SK-N-SH (cell line): ENCODE measurements at regions not wholly inside any gene's neighbourhood (a gene's known extent, or its start where the extent isn't known, plus 50 kb on each side); places are given as distances from the start of the nearest gene placed in this dataset.

ENCODE experiments used
- CTCF ChIP-seq: fragments of 200-600 bp; sonication (generic); IDR thresholded peaks from 2 replicates; pipeline ENCODE4 v1.6.1; 2017; ENCODE audit warnings: antibody characterized with exemption, mild to moderate bottlenecking, moderate library complexity
- EP300 ChIP-seq, 2 experiments: IDR thresholded peaks; 2 replicates each; pipeline versions ENCODE4 v1.4.0 to v1.6.1; 2012; ENCODE audit warnings: borderline replicate concordance in 1 of 2, low read depth in 1 of 2, low read length in 1 of 2
- EZH2phosphoT487 ChIP-seq: fragments of 200-600 bp; sonication (generic); IDR thresholded peaks from 2 replicates; pipeline ENCODE4 v1.6.1; 2017; ENCODE audit warnings: low read depth, mixed run types, mild to moderate bottlenecking, antibody characterized with exemption, moderate library complexity, borderline replicate concordance
- FOXM1 ChIP-seq: IDR thresholded peaks from 2 replicates; pipeline ENCODE4 v1.4.0; 2012; ENCODE audit warnings: low read depth, mild to moderate bottlenecking
- IRF3 ChIP-seq: fragments of 150-350 bp; IDR thresholded peaks from 2 replicates; pipeline ENCODE4 v1.6.1; 2016; ENCODE audit warnings: mild to moderate bottlenecking, low read depth, low read length
- POLR2AphosphoS5 ChIP-seq: IDR thresholded peaks from 2 replicates; pipeline ENCODE4 v1.6.1; 2012; ENCODE audit warnings: low read depth, low read length
- RAD21 ChIP-seq: IDR thresholded peaks from 2 replicates; pipeline ENCODE4 v1.6.1; 2012; ENCODE audit warnings: mild to moderate bottlenecking, low read length
- SIN3A ChIP-seq: IDR thresholded peaks from 2 replicates; pipeline ENCODE4 v1.6.1; 2012; ENCODE audit warnings: low read depth, mild to moderate bottlenecking, low read length, moderate library complexity, borderline replicate concordance
- SMC3 ChIP-seq: IDR thresholded peaks from 2 replicates; pipeline ENCODE4 v1.6.1; 2012; ENCODE audit warnings: low read depth, low read length, improper control_type of control experiment
- USF2 ChIP-seq: fragments of 150-350 bp; IDR thresholded peaks from 2 replicates; pipeline ENCODE4 v1.6.1; 2017; ENCODE audit warnings: antibody characterized with exemption, low read length, low read depth, borderline replicate concordance
- YY1 ChIP-seq: IDR thresholded peaks from 2 replicates; pipeline ENCODE4 v1.4.0; 2012; ENCODE audit warnings: low read depth, mild to moderate bottlenecking
- TF ChIP-seq, protein P1 (sequence below): IDR thresholded peaks from 2 replicates; pipeline ENCODE4 v1.4.0; 2012; ENCODE audit warnings: low read depth
- TF ChIP-seq, protein P2 (sequence below): IDR thresholded peaks from 2 replicates; pipeline ENCODE4 v1.6.1; 2012; ENCODE audit warnings: mild to moderate bottlenecking, low read depth, low read length, moderate library complexity

DNA sequence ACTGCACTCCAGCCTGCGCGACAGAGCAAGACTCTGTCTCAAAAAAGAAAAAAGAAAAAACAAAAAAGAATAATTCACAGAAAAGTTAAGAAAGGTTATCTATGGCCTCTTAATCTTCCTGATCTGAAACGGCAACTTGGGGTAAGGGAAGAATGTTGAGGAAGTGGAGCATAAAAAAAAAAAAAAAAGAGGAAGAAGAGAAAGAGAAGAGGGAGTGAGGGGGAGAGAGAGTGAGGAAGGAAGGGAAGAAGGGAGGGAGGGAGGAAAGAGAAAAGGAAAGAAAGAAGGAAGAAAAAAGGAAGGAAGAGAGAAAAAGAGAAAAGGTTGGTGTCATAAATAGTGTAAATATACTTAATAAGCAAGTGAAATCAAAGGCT, 68.9 kb upstream of the NCOA3 start:
- TF ChIP-seq CTCF (no peak), SMC3 (no peak), RAD21 (no peak), EP300 (IDR thresholded peaks at IDR 0.05; ENCODE audit: borderline replicate concordance in 1 of 2, low read depth in 1 of 2, low read length in 1 of 2) (no peak), FOXM1 (no peak), POLR2AphosphoS5 (no peak), IRF3 (no peak), EZH2phosphoT487 (no peak), USF2 (no peak), SIN3A (no peak), YY1 (no peak)
- TF ChIP-seq, protein P1, sequence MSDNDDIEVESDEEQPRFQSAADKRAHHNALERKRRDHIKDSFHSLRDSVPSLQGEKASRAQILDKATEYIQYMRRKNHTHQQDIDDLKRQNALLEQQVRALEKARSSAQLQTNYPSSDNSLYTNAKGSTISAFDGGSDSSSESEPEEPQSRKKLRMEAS = no peak
- TF ChIP-seq, protein P2, sequence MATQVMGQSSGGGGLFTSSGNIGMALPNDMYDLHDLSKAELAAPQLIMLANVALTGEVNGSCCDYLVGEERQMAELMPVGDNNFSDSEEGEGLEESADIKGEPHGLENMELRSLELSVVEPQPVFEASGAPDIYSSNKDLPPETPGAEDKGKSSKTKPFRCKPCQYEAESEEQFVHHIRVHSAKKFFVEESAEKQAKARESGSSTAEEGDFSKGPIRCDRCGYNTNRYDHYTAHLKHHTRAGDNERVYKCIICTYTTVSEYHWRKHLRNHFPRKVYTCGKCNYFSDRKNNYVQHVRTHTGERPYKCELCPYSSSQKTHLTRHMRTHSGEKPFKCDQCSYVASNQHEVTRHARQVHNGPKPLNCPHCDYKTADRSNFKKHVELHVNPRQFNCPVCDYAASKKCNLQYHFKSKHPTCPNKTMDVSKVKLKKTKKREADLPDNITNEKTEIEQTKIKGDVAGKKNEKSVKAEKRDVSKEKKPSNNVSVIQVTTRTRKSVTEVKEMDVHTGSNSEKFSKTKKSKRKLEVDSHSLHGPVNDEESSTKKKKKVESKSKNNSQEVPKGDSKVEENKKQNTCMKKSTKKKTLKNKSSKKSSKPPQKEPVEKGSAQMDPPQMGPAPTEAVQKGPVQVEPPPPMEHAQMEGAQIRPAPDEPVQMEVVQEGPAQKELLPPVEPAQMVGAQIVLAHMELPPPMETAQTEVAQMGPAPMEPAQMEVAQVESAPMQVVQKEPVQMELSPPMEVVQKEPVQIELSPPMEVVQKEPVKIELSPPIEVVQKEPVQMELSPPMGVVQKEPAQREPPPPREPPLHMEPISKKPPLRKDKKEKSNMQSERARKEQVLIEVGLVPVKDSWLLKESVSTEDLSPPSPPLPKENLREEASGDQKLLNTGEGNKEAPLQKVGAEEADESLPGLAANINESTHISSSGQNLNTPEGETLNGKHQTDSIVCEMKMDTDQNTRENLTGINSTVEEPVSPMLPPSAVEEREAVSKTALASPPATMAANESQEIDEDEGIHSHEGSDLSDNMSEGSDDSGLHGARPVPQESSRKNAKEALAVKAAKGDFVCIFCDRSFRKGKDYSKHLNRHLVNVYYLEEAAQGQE = no peak
